Colonic mucosa (tissue), 4 donors: ENCODE measurements at regions not wholly inside any gene's neighbourhood (a gene's known extent, or its start where the extent isn't known, plus 50 kb on each side); places are given as distances from the start of the nearest gene placed in this dataset.

ENCODE experiments used
- DNase-seq: peaks from one replicate; pipeline ENCODE4 v3.0.0-alpha.2; 2020
- H3K27ac ChIP-seq: fragments of 200-600 bp; one replicate; pipeline ENCODE4 v1.8.0; 2021
- H3K27me3 ChIP-seq: fragments of 200-600 bp; one replicate; pipeline ENCODE4 v1.8.0; 2021
- H3K36me3 ChIP-seq: fragments of 200-600 bp; one replicate; pipeline ENCODE4 v1.8.0; 2021
- H3K4me1 ChIP-seq: fragments of 200-600 bp; one replicate; pipeline ENCODE4 v1.8.0; 2021; ENCODE audit warnings: mild to moderate bottlenecking
- H3K4me3 ChIP-seq: fragments of 200-600 bp; one replicate; pipeline ENCODE4 v1.8.0; 2021
- H3K9ac ChIP-seq, 2 donors: one replicate each; pipeline ENCODE4 v1.7.0; 2013; ENCODE audit warnings: control low read depth in 2 of 2, low read depth in 2 of 2, low read length in 2 of 2
- H3K9me3 ChIP-seq: fragments of 200-600 bp; one replicate; pipeline ENCODE4 v1.8.0; 2021
- CTCF ChIP-seq: fragments of 200-600 bp; IDR thresholded peaks from one replicate; pipeline ENCODE4 v1.8.0; 2022; ENCODE audit warnings: antibody characterized with exemption, mild to moderate bottlenecking
- intact Hi-C: fragments of 100-400 bp; cut with DNase I; formaldehyde crosslinking; loops from one replicate; pipeline ENCODE4 v1.14.1; 2022
- donor health status: healthy.
- donor health status: DM: no; HTN: no; CAD: no.
- donor health status: DM: no; HTN: no; CAD: no.

- H3K9ac ChIP-seq: no peak overlapping the region
- no peaks in the 10 kb centered on the region for H3K27me3 ChIP-seq
- H3K36me3 ChIP-seq: no peaks in the 10 kb centered on the region
- no peak overlapping the region for H3K4me3 ChIP-seq
- intact Hi-C loops: no loop called here
- DNase-seq: no peak
- no peaks in the 10 kb centered on the region for H3K9me3 ChIP-seq
- H3K4me1 ChIP-seq: no peaks in the 10 kb centered on the region
- no peak for TF ChIP-seq CTCF
- H3K27ac ChIP-seq: no peak overlapping the region
Measured at GRCh38 chr3:181764544-181764943, 52.8 kb downstream of the SOX2 start.

GRCh38 chr3:181770296-181770695 lies 58.6 kb downstream of the SOX2 start:
- no peaks in the 10 kb centered on the region for H3K9me3 ChIP-seq
- H3K27ac ChIP-seq: no peak overlapping the region
- intact Hi-C loops: no loop called here
- TF ChIP-seq CTCF: no peak
- DNase-seq: no peak
- no peak overlapping the region for H3K9ac ChIP-seq
- no peaks in the 10 kb centered on the region for H3K4me1 ChIP-seq
- no peaks in the 10 kb centered on the region for H3K36me3 ChIP-seq
- H3K4me3 ChIP-seq: no peak overlapping the region
- no peaks in the 10 kb centered on the region for H3K27me3 ChIP-seq

- H3K36me3 ChIP-seq: no peaks in the 10 kb centered on the region
- no peaks in the 10 kb centered on the region for H3K4me1 ChIP-seq
- H3K9ac ChIP-seq: no peak overlapping the region
- H3K9me3 ChIP-seq: no peaks in the 10 kb centered on the region
- no peaks in the 10 kb centered on the region for H3K27me3 ChIP-seq
- no peak overlapping the region for H3K4me3 ChIP-seq
- DNase-seq: no peak
- intact Hi-C loops: no loop called here
- no peak for TF ChIP-seq CTCF
- H3K27ac ChIP-seq: no peak overlapping the region
Measured at GRCh38 chr3:181771120-181771519, 59.4 kb downstream of the SOX2 start.

- no peak for DNase-seq
- no peak overlapping the region for H3K4me3 ChIP-seq
- no peaks in the 10 kb centered on the region for H3K36me3 ChIP-seq
- no peak overlapping the region for H3K9ac ChIP-seq
- intact Hi-C loops: no loop called here
- TF ChIP-seq CTCF: no peak
- H3K4me1 ChIP-seq: no peaks in the 10 kb centered on the region
- H3K9me3 ChIP-seq: no peaks in the 10 kb centered on the region
- H3K27me3 ChIP-seq: no peaks in the 10 kb centered on the region
- H3K27ac ChIP-seq: no peak overlapping the region
Measured at GRCh38 chr3:181772166-181772565, 60.4 kb downstream of the SOX2 start.

- no peak for DNase-seq
- H3K27me3 ChIP-seq: no peaks in the 10 kb centered on the region
- H3K36me3 ChIP-seq: no peaks in the 10 kb centered on the region
- no peak for TF ChIP-seq CTCF
- no peak overlapping the region for H3K9ac ChIP-seq
- no peaks in the 10 kb centered on the region for H3K9me3 ChIP-seq
- no peak overlapping the region for H3K4me3 ChIP-seq
- intact Hi-C loops: no loop called here
- H3K4me1 ChIP-seq: no peaks in the 10 kb centered on the region
- no peak overlapping the region for H3K27ac ChIP-seq
Measured at GRCh38 chr3:181773921-181774320, 62.2 kb downstream of the SOX2 start.
